Memory B cell (primary cell): ENCODE measurements at regions not wholly inside any gene's neighbourhood (a gene's known extent, or its start where the extent isn't known, plus 50 kb on each side); places are given as distances from the start of the nearest gene placed in this dataset.
"Not testable (repeated sequence)": the region's sequence is repeated elsewhere in the genome, so short reads cannot be mapped to it uniquely, and the experiment has no call there.

Source experiments
- ATAC-seq: fragments of 150-1000 bp; cut with Tn5 transposase; 2 replicates; pipeline ENCODE4 v1.10.0; 2021; ENCODE audit warnings: low read depth, mild to moderate bottlenecking, moderate library complexity
- DNase-seq, 2 donors: peaks; one replicate each; pipeline ENCODE4 v3.0.0; 2022; ENCODE audit warnings: low spot score in 2 of 2
- H3K27ac Mint-ChIP-seq: one replicate; pipeline ENCODE4 v1.8.0; 2022; ENCODE audit warnings: mild to moderate bottlenecking, moderate library complexity, mixed read lengths
- H3K27me3 Mint-ChIP-seq: one replicate; pipeline ENCODE4 v1.8.0; 2022; ENCODE audit warnings: mixed read lengths
- H3K36me3 Mint-ChIP-seq: one replicate; pipeline ENCODE4 v1.8.0; 2022; ENCODE audit warnings: mild to moderate bottlenecking, mixed read lengths
- H3K4me1 Mint-ChIP-seq: one replicate; pipeline ENCODE4 v1.8.0; 2022; ENCODE audit warnings: mixed read lengths
- H3K4me3 Mint-ChIP-seq: one replicate; pipeline ENCODE4 v1.8.0; 2022; ENCODE audit warnings: mild to moderate bottlenecking, moderate library complexity, mixed read lengths
- H3K9me3 Mint-ChIP-seq: one replicate; pipeline ENCODE4 v1.8.0; 2022; ENCODE audit warnings: mixed read lengths

- Mint-ChIP-seq H3K9me3 (peaks cover 3% of the 10 kb centered on the region), H3K4me3 (no peak overlapping the region), H3K27ac (no peak overlapping the region), H3K27me3 (no peaks in the 10 kb centered on the region), H3K4me1 (no peaks in the 10 kb centered on the region), H3K36me3 (no peaks in the 10 kb centered on the region)
- ATAC-seq (no peak), DNase-seq (no peak)
Observed at GRCh38 chr5:118302786-118303185, 685.6 kb downstream of the DTWD2 start.

GRCh38 chr5:118301696-118302095, 686.7 kb downstream of the DTWD2 start:
- H3K4me3 Mint-ChIP-seq, result no peak overlapping the region
- H3K4me1 Mint-ChIP-seq, result no peaks in the 10 kb centered on the region
- H3K9me3 Mint-ChIP-seq, result peaks cover 3% of the 10 kb centered on the region
- no peaks in the 10 kb centered on the region for H3K27me3 Mint-ChIP-seq
- H3K27ac Mint-ChIP-seq, result no peak overlapping the region
- H3K36me3 Mint-ChIP-seq, result no peaks in the 10 kb centered on the region
- DNase-seq (no peak), ATAC-seq (no peak)

- Mint-ChIP-seq H3K27me3 (no peaks in the 10 kb centered on the region), H3K27ac (no peak overlapping the region), H3K4me1 (no peaks in the 10 kb centered on the region), H3K36me3 (no peaks in the 10 kb centered on the region), H3K9me3 (no peaks in the 10 kb centered on the region), H3K4me3 (no peak overlapping the region)
- DNase-seq, result no peak
- ATAC-seq, result no peak
Observed at GRCh38 chr5:118295045-118295444, 693.3 kb downstream of the DTWD2 start.

GRCh38 chr5:118293378-118293777, 695.0 kb downstream of the DTWD2 start:
- DNase-seq (no peak), ATAC-seq (no peak)
- Mint-ChIP-seq H3K36me3 (no peaks in the 10 kb centered on the region), H3K9me3 (no peaks in the 10 kb centered on the region), H3K4me1 (no peaks in the 10 kb centered on the region), H3K27me3 (no peaks in the 10 kb centered on the region), H3K4me3 (no peak overlapping the region), H3K27ac (no peak overlapping the region)

GRCh38 chr5:118290204-118290603, 698.1 kb downstream of the DTWD2 start:
- ATAC-seq, result no peak
- no peak overlapping the region for H3K27ac Mint-ChIP-seq
- H3K27me3 Mint-ChIP-seq, result no peaks in the 10 kb centered on the region
- no peaks in the 10 kb centered on the region for H3K36me3 Mint-ChIP-seq
- no peaks in the 10 kb centered on the region for H3K4me1 Mint-ChIP-seq
- no peak for DNase-seq
- H3K9me3 Mint-ChIP-seq, result peaks cover 3% of the 10 kb centered on the region
- no peak overlapping the region for H3K4me3 Mint-ChIP-seq

- ATAC-seq, H3K27me3 Mint-ChIP-seq, H3K36me3 Mint-ChIP-seq, H3K4me3 Mint-ChIP-seq, H3K4me1 Mint-ChIP-seq, H3K27ac Mint-ChIP-seq, DNase-seq: not testable (repeated sequence)
- H3K9me3 Mint-ChIP-seq, result peaks cover 13% of the 10 kb centered on the region
Observed at GRCh38 chr5:118284230-118284629, 704.1 kb downstream of the DTWD2 start.

GRCh38 chr5:118282480-118283038, 705.8 kb downstream of the DTWD2 start:
- not testable (repeated sequence) for H3K4me3 Mint-ChIP-seq, H3K36me3 Mint-ChIP-seq, H3K4me1 Mint-ChIP-seq, ATAC-seq, DNase-seq, H3K27ac Mint-ChIP-seq, H3K27me3 Mint-ChIP-seq
- H3K9me3 Mint-ChIP-seq, result peaks cover 16% of the 10 kb centered on the region

- DNase-seq, result no peak
- Mint-ChIP-seq H3K4me3 (no peak overlapping the region), H3K4me1 (no peaks in the 10 kb centered on the region), H3K36me3 (no peaks in the 10 kb centered on the region), H3K27ac (no peak overlapping the region), H3K9me3 (peaks cover 14% of the 10 kb centered on the region), H3K27me3 (no peaks in the 10 kb centered on the region)
- ATAC-seq, result no peak
Observed at GRCh38 chr5:118279540-118280294, 708.6 kb downstream of the DTWD2 start.

GRCh38 chr5:118270526-118270925, 717.8 kb downstream of the DTWD2 start:
- DNase-seq (no peak), ATAC-seq (no peak)
- H3K36me3 Mint-ChIP-seq, result no peaks in the 10 kb centered on the region
- no peaks in the 10 kb centered on the region for H3K4me1 Mint-ChIP-seq
- H3K27ac Mint-ChIP-seq, result no peak overlapping the region
- H3K9me3 Mint-ChIP-seq, result peaks cover 3% of the 10 kb centered on the region
- no peaks in the 10 kb centered on the region for H3K27me3 Mint-ChIP-seq
- H3K4me3 Mint-ChIP-seq, result no peak overlapping the region

- Mint-ChIP-seq H3K4me3 (no peak overlapping the region), H3K9me3 (peaks cover 3% of the 10 kb centered on the region), H3K27me3 (no peaks in the 10 kb centered on the region), H3K4me1 (no peaks in the 10 kb centered on the region), H3K27ac (no peak overlapping the region), H3K36me3 (no peaks in the 10 kb centered on the region)
- DNase-seq, result no peak
- ATAC-seq, result no peak
Observed at GRCh38 chr5:118258223-118258622, 730.1 kb downstream of the DTWD2 start.

GRCh38 chr5:118257066-118257465, 731.3 kb downstream of the DTWD2 start:
- no peaks in the 10 kb centered on the region for H3K27me3 Mint-ChIP-seq
- DNase-seq (no peak), ATAC-seq (no peak)
- no peaks in the 10 kb centered on the region for H3K36me3 Mint-ChIP-seq
- H3K9me3 Mint-ChIP-seq, result peaks cover 1% of the 10 kb centered on the region
- H3K4me1 Mint-ChIP-seq, result no peaks in the 10 kb centered on the region
- H3K4me3 Mint-ChIP-seq, result no peak overlapping the region
- H3K27ac Mint-ChIP-seq, result no peak overlapping the region

GRCh38 chr5:118253225-118254061, 734.9 kb downstream of the DTWD2 start:
- Mint-ChIP-seq H3K9me3 (peaks cover 8% of the 10 kb centered on the region), H3K27me3 (no peaks in the 10 kb centered on the region), H3K4me1 (peaks cover 3% of the 10 kb centered on the region), H3K36me3 (no peaks in the 10 kb centered on the region), H3K27ac (no peak overlapping the region), H3K4me3 (no peak overlapping the region)
- ATAC-seq, result no peak
- DNase-seq, result no peak

- Mint-ChIP-seq H3K9me3 (peaks cover 10% of the 10 kb centered on the region), H3K4me3 (no peak overlapping the region), H3K4me1 (peaks cover 3% of the 10 kb centered on the region), H3K27me3 (no peaks in the 10 kb centered on the region), H3K27ac (no peak overlapping the region), H3K36me3 (no peaks in the 10 kb centered on the region)
- no peak for ATAC-seq
- DNase-seq, result no peak
Observed at GRCh38 chr5:118249386-118249785, 739.0 kb downstream of the DTWD2 start.

- H3K27ac Mint-ChIP-seq, result no peak overlapping the region
- ATAC-seq, result no peak
- no peak for DNase-seq
- H3K27me3 Mint-ChIP-seq, result no peaks in the 10 kb centered on the region
- no peaks in the 10 kb centered on the region for H3K36me3 Mint-ChIP-seq
- no peak overlapping the region for H3K4me3 Mint-ChIP-seq
- H3K9me3 Mint-ChIP-seq, result peaks cover 10% of the 10 kb centered on the region
- peaks cover 3% of the 10 kb centered on the region for H3K4me1 Mint-ChIP-seq
Observed at GRCh38 chr5:118247458-118247857, 740.9 kb downstream of the DTWD2 start.
